ENCODE measurements at regions not wholly inside any gene's neighbourhood (a gene's known extent, or its start where the extent isn't known, plus 50 kb on each side); places are given as distances from the start of the nearest gene placed in this dataset.

- no peaks in the 10 kb centered on the region for H3K4me1 ChIP-seq (ENCODE audit: insufficient read depth, poor library complexity, severe bottlenecking)
- no peaks in the 10 kb centered on the region for H3K36me3 ChIP-seq (ENCODE audit: low read depth)
- H3K9me3 ChIP-seq (ENCODE audit: severe bottlenecking): no peaks in the 10 kb centered on the region
- no peaks in the 10 kb centered on the region for H3K27me3 ChIP-seq (ENCODE audit: insufficient read depth, poor library complexity, severe bottlenecking)
- no peak overlapping the region for H3K27ac ChIP-seq (ENCODE audit: poor library complexity, severe bottlenecking)
- no peak for DNase-seq (ENCODE audit: low spot score)
- no peak overlapping the region for H3K4me3 ChIP-seq (ENCODE audit: severe bottlenecking)
- TF ChIP-seq CTCF (IDR thresholded peaks at IDR 0.05; ENCODE audit: poor library complexity, severe bottlenecking): no peak
- no peak for ATAC-seq (ENCODE audit: low read depth)
Measured at GRCh38 chr3:4042869-4043268, 243.6 kb downstream of the LRRN1 start.

GRCh38 chr3:4043867-4044575, 244.8 kb downstream of the LRRN1 start:
- Histone ChIP-seq H3K27me3 (ENCODE audit: insufficient read depth, poor library complexity, severe bottlenecking) (no peaks in the 10 kb centered on the region), H3K4me1 (ENCODE audit: insufficient read depth, poor library complexity, severe bottlenecking) (no peaks in the 10 kb centered on the region), H3K4me3 (ENCODE audit: severe bottlenecking) (no peak overlapping the region), H3K36me3 (ENCODE audit: low read depth) (no peaks in the 10 kb centered on the region), H3K27ac (ENCODE audit: poor library complexity, severe bottlenecking) (no peak overlapping the region), H3K9me3 (ENCODE audit: severe bottlenecking) (no peaks in the 10 kb centered on the region)
- DNase-seq (ENCODE audit: low spot score) (no peak), ATAC-seq (ENCODE audit: low read depth) (peak; percentile 72; the same call in 2 of the 3 replicates)
- TF ChIP-seq CTCF (IDR thresholded peaks at IDR 0.05; ENCODE audit: poor library complexity, severe bottlenecking): no peak

GRCh38 chr3:4044619-4045018, 245.4 kb downstream of the LRRN1 start:
- H3K27me3 ChIP-seq (ENCODE audit: insufficient read depth, poor library complexity, severe bottlenecking): no peaks in the 10 kb centered on the region
- H3K4me3 ChIP-seq (ENCODE audit: severe bottlenecking): no peak overlapping the region
- DNase-seq (ENCODE audit: low spot score): no peak
- no peak for TF ChIP-seq CTCF (IDR thresholded peaks at IDR 0.05; ENCODE audit: poor library complexity, severe bottlenecking)
- ATAC-seq (ENCODE audit: low read depth): no peak
- H3K4me1 ChIP-seq (ENCODE audit: insufficient read depth, poor library complexity, severe bottlenecking): no peaks in the 10 kb centered on the region
- H3K27ac ChIP-seq (ENCODE audit: poor library complexity, severe bottlenecking): no peak overlapping the region
- no peaks in the 10 kb centered on the region for H3K9me3 ChIP-seq (ENCODE audit: severe bottlenecking)
- H3K36me3 ChIP-seq (ENCODE audit: low read depth): no peaks in the 10 kb centered on the region

GRCh38 chr3:4045756-4046155, 246.5 kb downstream of the LRRN1 start:
- Histone ChIP-seq H3K27ac (ENCODE audit: poor library complexity, severe bottlenecking) (no peak overlapping the region), H3K9me3 (ENCODE audit: severe bottlenecking) (no peaks in the 10 kb centered on the region), H3K27me3 (ENCODE audit: insufficient read depth, poor library complexity, severe bottlenecking) (no peaks in the 10 kb centered on the region), H3K36me3 (ENCODE audit: low read depth) (no peaks in the 10 kb centered on the region), H3K4me1 (ENCODE audit: insufficient read depth, poor library complexity, severe bottlenecking) (no peaks in the 10 kb centered on the region), H3K4me3 (ENCODE audit: severe bottlenecking) (no peak overlapping the region)
- DNase-seq (ENCODE audit: low spot score) (no peak), ATAC-seq (ENCODE audit: low read depth) (no peak)
- no peak for TF ChIP-seq CTCF (IDR thresholded peaks at IDR 0.05; ENCODE audit: poor library complexity, severe bottlenecking)

- H3K27ac ChIP-seq (ENCODE audit: poor library complexity, severe bottlenecking): no peak overlapping the region
Measured at GRCh38 chr3:4047366-4047765, 248.1 kb downstream of the LRRN1 start.

More at GRCh38 chr3:4047366-4047765, 248.1 kb downstream of the LRRN1 start:
- no peak overlapping the region for H3K4me3 ChIP-seq (ENCODE audit: severe bottlenecking)
- no peaks in the 10 kb centered on the region for H3K36me3 ChIP-seq (ENCODE audit: low read depth)
- no peaks in the 10 kb centered on the region for H3K27me3 ChIP-seq (ENCODE audit: insufficient read depth, poor library complexity, severe bottlenecking)
- no peaks in the 10 kb centered on the region for H3K4me1 ChIP-seq (ENCODE audit: insufficient read depth, poor library complexity, severe bottlenecking)
- no peak for DNase-seq (ENCODE audit: low spot score)
- no peak for ATAC-seq (ENCODE audit: low read depth)
- no peaks in the 10 kb centered on the region for H3K9me3 ChIP-seq (ENCODE audit: severe bottlenecking)
- TF ChIP-seq CTCF (IDR thresholded peaks at IDR 0.05; ENCODE audit: poor library complexity, severe bottlenecking): no peak

Measured in RWPE2 (cell line).